ENCODE measurements at regions not wholly inside any gene's neighbourhood (a gene's known extent, or its start where the extent isn't known, plus 50 kb on each side); places are given as distances from the start of the nearest gene placed in this dataset.

DNA sequence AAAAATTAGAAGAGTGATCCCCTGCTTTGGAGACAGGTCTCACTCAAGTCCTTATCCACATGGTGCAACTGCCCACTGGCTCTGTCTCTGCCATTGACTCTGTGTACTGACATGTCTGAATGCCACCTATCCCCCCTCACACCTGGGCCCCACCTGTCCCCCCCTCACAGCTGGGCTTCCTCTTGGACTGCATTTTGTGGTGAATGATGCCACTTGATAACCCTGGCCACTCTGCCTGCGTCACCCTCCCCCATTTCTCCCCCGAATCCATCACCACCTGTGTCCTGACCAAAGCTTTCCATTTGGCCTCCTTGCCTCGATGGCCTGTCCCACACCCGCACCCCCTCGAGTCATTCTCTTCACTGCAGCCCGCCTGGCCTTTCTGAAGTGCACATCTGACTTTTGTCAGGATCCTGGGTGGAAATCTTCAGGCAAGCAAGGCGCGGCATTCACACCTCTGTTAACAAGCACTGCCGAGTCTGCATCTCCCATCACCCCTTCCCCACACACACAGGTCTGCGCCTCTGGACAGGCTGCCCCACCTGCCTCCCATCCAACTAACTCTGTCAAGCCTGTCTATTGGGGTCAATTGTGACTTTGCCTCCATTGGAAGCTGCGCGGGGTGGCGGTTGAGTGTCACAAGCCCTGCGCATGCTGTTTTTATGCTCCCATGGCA, 175.3 kb upstream of the KLF14 start:
- intact Hi-C loops (cut with DNase I) = no loop called here
- DNase-seq = no peak
- WGBS = 96% methylated on average over 14 of the region's 14 CpGs
- no peak for ATAC-seq
- no peak overlapping the region for H3K27ac ChIP-seq (ENCODE audit: low read length)
- H3K4me3 ChIP-seq (ENCODE audit: low read length) = no peak overlapping the region
- no peaks in the 10 kb centered on the region for H3K27me3 ChIP-seq (ENCODE audit: control insufficient read depth, insufficient read depth)
- H3K4me1 ChIP-seq (ENCODE audit: control insufficient read depth, insufficient read depth, low read length) = peaks cover 8% of the 10 kb centered on the region
- no peaks in the 10 kb centered on the region for H3K9me3 ChIP-seq (ENCODE audit: control insufficient read depth, low read length)

GRCh38 chr7:130909881-130910672, 176.1 kb upstream of the KLF14 start:
- 83% methylated on average over 9 of the region's 9 CpGs for WGBS

DNA sequence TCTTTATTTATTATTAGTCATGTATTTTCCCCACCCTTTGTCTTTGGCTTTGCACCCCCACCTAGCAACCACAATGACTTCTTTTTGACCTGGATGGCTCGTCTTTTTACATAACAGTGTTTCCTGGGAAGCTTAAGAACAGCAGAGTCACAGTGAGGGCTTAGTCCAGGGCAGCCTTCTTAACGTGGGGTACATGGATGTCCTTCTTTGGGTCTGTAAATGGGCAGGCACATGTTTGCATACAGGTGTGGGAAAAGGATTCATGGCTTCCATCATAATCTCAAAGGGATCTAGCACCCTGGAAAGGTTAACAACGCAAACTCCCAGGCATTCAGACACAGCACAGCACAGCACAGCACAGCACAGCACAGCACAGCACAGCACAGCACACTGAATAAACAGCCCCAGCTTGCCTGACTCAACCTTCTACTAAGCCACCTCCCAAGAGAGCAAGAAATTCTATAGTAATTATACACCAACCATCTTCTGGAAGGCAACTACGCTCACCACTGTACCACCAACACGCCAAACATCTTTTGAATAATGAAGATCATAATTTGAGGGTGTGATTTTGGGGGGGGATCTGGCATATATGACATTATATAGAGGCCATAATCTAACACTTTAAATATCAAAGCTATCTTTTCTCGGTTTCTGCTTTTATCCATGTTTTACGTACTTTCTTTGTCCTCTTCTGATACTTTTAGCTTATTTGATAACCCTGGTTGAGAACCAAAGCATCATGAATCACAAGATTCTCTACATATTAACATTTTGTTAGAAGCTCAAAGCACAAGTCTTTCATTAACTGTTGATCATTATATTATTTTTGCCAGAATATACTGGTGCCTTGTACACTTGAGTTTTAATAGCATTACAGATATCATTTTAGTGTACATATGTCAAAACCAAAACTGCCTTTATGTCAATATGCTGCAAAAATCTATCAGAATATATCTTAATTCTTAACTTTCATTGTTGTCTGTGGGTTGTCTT, 177.2 kb upstream of the KLF14 start:
- Histone ChIP-seq H3K27me3 (ENCODE audit: control insufficient read depth, insufficient read depth) (no peaks in the 10 kb centered on the region), H3K4me3 (ENCODE audit: low read length) (no peak overlapping the region), H3K27ac (ENCODE audit: low read length) (peak overlapping the region; percentile 22), H3K9me3 (ENCODE audit: control insufficient read depth, low read length) (no peaks in the 10 kb centered on the region), H3K4me1 (ENCODE audit: control insufficient read depth, insufficient read depth, low read length) (peaks cover 14% of the 10 kb centered on the region)
- WGBS = 80% methylated on average over 7 of the region's 7 CpGs
- no peak for DNase-seq
- intact Hi-C loops (cut with DNase I) = no loop called here
- no peak for ATAC-seq

More at GRCh38 chr7:130909881-130910672, 176.1 kb upstream of the KLF14 start:
- intact Hi-C loops (cut with DNase I) = no loop called here
- ATAC-seq (peak in 1 of 2 donors; percentile 51), DNase-seq (no peak)
- no peak overlapping the region for H3K4me3 ChIP-seq (ENCODE audit: low read length)
- peaks cover 9% of the 10 kb centered on the region for H3K4me1 ChIP-seq (ENCODE audit: control insufficient read depth, insufficient read depth, low read length)
- no peak overlapping the region for H3K27ac ChIP-seq (ENCODE audit: low read length)
- no peaks in the 10 kb centered on the region for H3K9me3 ChIP-seq (ENCODE audit: control insufficient read depth, low read length)
- no peaks in the 10 kb centered on the region for H3K27me3 ChIP-seq (ENCODE audit: control insufficient read depth, insufficient read depth)

DNA sequence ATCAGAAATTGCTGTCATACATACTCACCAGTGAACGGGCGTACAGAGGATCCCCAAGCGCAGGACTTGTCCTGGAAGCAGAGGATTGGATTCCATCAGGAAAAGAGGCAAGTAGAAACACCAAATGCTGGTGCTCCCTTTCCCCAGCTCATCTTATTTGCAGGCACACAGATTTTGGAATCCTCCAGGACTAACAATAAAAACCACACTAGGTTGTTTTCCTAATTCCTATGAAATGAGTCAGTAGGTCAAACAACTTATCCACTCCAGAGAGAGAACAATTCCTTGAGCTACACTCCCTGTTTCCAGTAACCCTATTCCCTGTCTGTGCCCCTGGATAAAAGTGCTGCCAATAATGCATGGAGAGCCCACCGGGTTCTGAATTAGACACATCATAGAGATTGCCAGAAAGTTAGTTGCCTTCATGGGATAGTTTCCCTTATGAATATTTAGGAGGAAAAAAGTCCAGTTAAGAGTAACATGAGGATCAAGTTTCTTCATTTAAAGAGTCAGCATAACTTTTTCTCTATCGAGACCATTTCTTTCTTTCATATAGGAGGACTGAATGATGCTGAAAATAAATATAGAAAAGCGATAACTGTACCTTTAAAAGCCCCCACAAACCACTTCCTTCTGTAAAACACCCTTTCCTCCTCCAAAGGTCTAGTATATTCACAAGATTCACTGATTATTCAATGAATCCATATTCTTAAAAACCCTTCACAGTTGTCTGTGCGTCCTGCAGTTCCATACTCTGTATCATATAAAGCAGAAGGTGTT, 178.3 kb upstream of the KLF14 start:
- peak overlapping the region; percentile 70 for H3K4me3 ChIP-seq (ENCODE audit: low read length)
- H3K27ac ChIP-seq (ENCODE audit: low read length) = peak overlapping the region; percentile 80
- intact Hi-C loops (cut with DNase I) = no loop called here
- H3K4me1 ChIP-seq (ENCODE audit: control insufficient read depth, insufficient read depth, low read length) = peaks cover 17% of the 10 kb centered on the region
- DNase-seq (no peak), ATAC-seq (peak in 1 of 2 donors; percentile 34)
- H3K9me3 ChIP-seq (ENCODE audit: control insufficient read depth, low read length) = no peaks in the 10 kb centered on the region
- 48% methylated on average over 7 of the region's 7 CpGs for WGBS
- no peaks in the 10 kb centered on the region for H3K27me3 ChIP-seq (ENCODE audit: control insufficient read depth, insufficient read depth)

- no peaks in the 10 kb centered on the region for H3K27me3 ChIP-seq (ENCODE audit: control insufficient read depth, insufficient read depth)
- WGBS = 5% methylated on average over 18 of the region's 18 CpGs
- peaks cover 19% of the 10 kb centered on the region for H3K4me1 ChIP-seq (ENCODE audit: control insufficient read depth, insufficient read depth, low read length)
- ATAC-seq (peak; percentile 79 to 85), DNase-seq (peak; percentile 71 to 82 (median 81))
- peak overlapping the region; percentile 70 for H3K4me3 ChIP-seq (ENCODE audit: low read length)
- intact Hi-C loops (cut with DNase I) = no loop called here
- H3K27ac ChIP-seq (ENCODE audit: low read length) = peak overlapping the region; percentile 88
- no peaks in the 10 kb centered on the region for H3K9me3 ChIP-seq (ENCODE audit: control insufficient read depth, low read length)
Observed at GRCh38 chr7:130912862-130913638, 179.0 kb upstream of the KLF14 start.

- H3K27ac ChIP-seq (ENCODE audit: low read length) = peak overlapping the region; percentile 88
- peaks cover 25% of the 10 kb centered on the region for H3K4me1 ChIP-seq (ENCODE audit: control insufficient read depth, insufficient read depth, low read length)
- peak overlapping the region; percentile 70 for H3K4me3 ChIP-seq (ENCODE audit: low read length)
- H3K27me3 ChIP-seq (ENCODE audit: control insufficient read depth, insufficient read depth) = no peaks in the 10 kb centered on the region
- ATAC-seq (no peak), DNase-seq (no peak)
- intact Hi-C loops (cut with DNase I) = no loop called here
- 27% methylated on average over 12 of the region's 12 CpGs for WGBS
- H3K9me3 ChIP-seq (ENCODE audit: control insufficient read depth, low read length) = no peaks in the 10 kb centered on the region
Observed at GRCh38 chr7:130913639-130914553, 179.9 kb upstream of the KLF14 start.

GRCh38 chr7:130914554-130915294, 180.7 kb upstream of the KLF14 start:
- H3K4me3 ChIP-seq (ENCODE audit: low read length) = no peak overlapping the region
- no peaks in the 10 kb centered on the region for H3K27me3 ChIP-seq (ENCODE audit: control insufficient read depth, insufficient read depth)
- ATAC-seq (no peak), DNase-seq (no peak)
- H3K9me3 ChIP-seq (ENCODE audit: control insufficient read depth, low read length) = no peaks in the 10 kb centered on the region
- intact Hi-C loops (cut with DNase I) = no loop called here
- H3K4me1 ChIP-seq (ENCODE audit: control insufficient read depth, insufficient read depth, low read length) = peaks cover 25% of the 10 kb centered on the region
- no peak overlapping the region for H3K27ac ChIP-seq (ENCODE audit: low read length)
- 92% methylated on average over 10 of the region's 10 CpGs for WGBS

- Histone ChIP-seq H3K9me3 (ENCODE audit: control insufficient read depth, low read length) (no peaks in the 10 kb centered on the region), H3K27me3 (ENCODE audit: control insufficient read depth, insufficient read depth) (no peaks in the 10 kb centered on the region), H3K4me1 (ENCODE audit: control insufficient read depth, insufficient read depth, low read length) (peaks cover 32% of the 10 kb centered on the region), H3K27ac (ENCODE audit: low read length) (peak overlapping the region; percentile 34), H3K4me3 (ENCODE audit: low read length) (no peak overlapping the region)
- intact Hi-C loops (cut with DNase I) = no loop called here
- 82% methylated on average over 5 of the region's 5 CpGs for WGBS
- DNase-seq (no peak), ATAC-seq (no peak)
Observed at GRCh38 chr7:130917669-130918128, 183.7 kb upstream of the KLF14 start.
